ENCODE measurements at regions not wholly inside any gene's neighbourhood (a gene's known extent, or its start where the extent isn't known, plus 50 kb on each side); places are given as distances from the start of the nearest gene placed in this dataset.

- DNase-seq (ENCODE audit: extremely low spot score in 2 of 2) = no peak
- H3K9me3 ChIP-seq = no peaks in the 10 kb centered on the region
- H3K4me3 ChIP-seq = no peak overlapping the region
- no peaks in the 10 kb centered on the region for H3K36me3 ChIP-seq
- intact Hi-C loops (cut with DNase I) = loop anchor here (5.0 kb wide), 1 partner anchor 1561 kb away; no protein-coding TSS in a partner anchor
- H3K4me1 ChIP-seq = no peaks in the 10 kb centered on the region
- TF ChIP-seq POLR2AphosphoS5 (IDR thresholded peaks at IDR 0.05; ENCODE audit: insufficient read depth in 1 of 2, low read depth in 1 of 2) (no peak), POLR2A (IDR thresholded peaks at IDR 0.05) (no peak)
- no peak overlapping the region for H3K27ac ChIP-seq
- no peaks in the 10 kb centered on the region for H3K27me3 ChIP-seq
Measured at GRCh38 chr16:73163238-73163815, 115.4 kb upstream of the ZFHX3 start.

DNA sequence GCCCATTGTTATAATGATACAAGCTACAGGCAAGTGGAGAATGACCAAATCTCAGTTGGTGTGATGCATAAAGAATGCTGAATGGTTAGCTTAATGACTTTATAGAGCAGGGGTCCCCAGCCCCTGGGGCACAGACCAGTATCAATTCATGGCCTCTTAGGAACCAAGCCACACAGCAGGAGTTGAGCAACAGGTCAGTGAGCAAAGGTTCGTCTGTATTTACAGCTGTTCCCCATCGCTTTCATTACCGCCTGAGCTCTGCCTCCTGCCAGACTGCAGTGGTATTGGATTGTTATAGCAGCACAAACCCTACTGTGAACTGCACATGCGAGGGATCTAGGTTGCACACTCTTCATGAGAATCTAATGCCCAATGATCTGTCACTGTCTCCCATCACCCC, 114.0 kb upstream of the ZFHX3 start:
- Histone ChIP-seq H3K4me1 (no peaks in the 10 kb centered on the region), H3K27ac (no peak overlapping the region), H3K27me3 (no peaks in the 10 kb centered on the region), H3K9me3 (no peaks in the 10 kb centered on the region), H3K36me3 (no peaks in the 10 kb centered on the region), H3K4me3 (no peak overlapping the region)
- DNase-seq (ENCODE audit: extremely low spot score in 2 of 2) = no peak
- intact Hi-C loops (cut with DNase I) = loop anchor here (5.0 kb wide), 1 partner anchor 1560 kb away; no protein-coding TSS in a partner anchor
- TF ChIP-seq POLR2AphosphoS5 (IDR thresholded peaks at IDR 0.05; ENCODE audit: insufficient read depth in 1 of 2, low read depth in 1 of 2) (no peak), POLR2A (IDR thresholded peaks at IDR 0.05) (no peak)
- TF ChIP-seq, protein P1, sequence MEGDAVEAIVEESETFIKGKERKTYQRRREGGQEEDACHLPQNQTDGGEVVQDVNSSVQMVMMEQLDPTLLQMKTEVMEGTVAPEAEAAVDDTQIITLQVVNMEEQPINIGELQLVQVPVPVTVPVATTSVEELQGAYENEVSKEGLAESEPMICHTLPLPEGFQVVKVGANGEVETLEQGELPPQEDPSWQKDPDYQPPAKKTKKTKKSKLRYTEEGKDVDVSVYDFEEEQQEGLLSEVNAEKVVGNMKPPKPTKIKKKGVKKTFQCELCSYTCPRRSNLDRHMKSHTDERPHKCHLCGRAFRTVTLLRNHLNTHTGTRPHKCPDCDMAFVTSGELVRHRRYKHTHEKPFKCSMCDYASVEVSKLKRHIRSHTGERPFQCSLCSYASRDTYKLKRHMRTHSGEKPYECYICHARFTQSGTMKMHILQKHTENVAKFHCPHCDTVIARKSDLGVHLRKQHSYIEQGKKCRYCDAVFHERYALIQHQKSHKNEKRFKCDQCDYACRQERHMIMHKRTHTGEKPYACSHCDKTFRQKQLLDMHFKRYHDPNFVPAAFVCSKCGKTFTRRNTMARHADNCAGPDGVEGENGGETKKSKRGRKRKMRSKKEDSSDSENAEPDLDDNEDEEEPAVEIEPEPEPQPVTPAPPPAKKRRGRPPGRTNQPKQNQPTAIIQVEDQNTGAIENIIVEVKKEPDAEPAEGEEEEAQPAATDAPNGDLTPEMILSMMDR (IDR thresholded peaks at IDR 0.05) = no peak

- H3K36me3 ChIP-seq = no peaks in the 10 kb centered on the region
- DNase-seq (ENCODE audit: extremely low spot score in 2 of 2) = no peak
- H3K4me3 ChIP-seq = no peak overlapping the region
- H3K27ac ChIP-seq = no peak overlapping the region
- intact Hi-C loops (cut with DNase I) = no loop called here
- H3K27me3 ChIP-seq = no peaks in the 10 kb centered on the region
- TF ChIP-seq POLR2A (IDR thresholded peaks at IDR 0.05) (no peak), POLR2AphosphoS5 (IDR thresholded peaks at IDR 0.05; ENCODE audit: insufficient read depth in 1 of 2, low read depth in 1 of 2) (no peak)
- TF ChIP-seq, protein P1 (IDR thresholded peaks at IDR 0.05) = no peak
- no peaks in the 10 kb centered on the region for H3K9me3 ChIP-seq
- H3K4me1 ChIP-seq = no peaks in the 10 kb centered on the region
Measured at GRCh38 chr16:73159296-73159695, 111.4 kb upstream of the ZFHX3 start.

DNA sequence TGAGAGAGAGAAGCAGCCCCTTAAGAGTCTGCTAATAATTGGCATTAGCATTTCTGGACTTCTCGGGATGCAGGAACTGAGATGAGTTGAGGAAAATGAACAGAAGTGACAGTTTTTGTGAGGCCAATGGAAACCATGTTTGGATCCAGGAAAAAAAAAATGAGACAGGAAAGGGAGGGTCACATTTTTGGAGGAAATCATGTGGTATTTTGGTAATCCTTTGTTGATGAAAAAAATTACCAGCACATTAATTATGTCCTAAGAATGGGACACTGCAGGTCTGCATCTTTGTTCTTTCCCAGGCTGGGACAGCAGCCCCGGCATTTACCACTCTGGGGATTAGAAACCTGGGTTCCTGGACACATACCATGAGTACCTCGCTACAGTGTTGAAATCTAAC, 109.9 kb upstream of the ZFHX3 start:
- DNase-seq (ENCODE audit: extremely low spot score in 2 of 2) = no peak
- Histone ChIP-seq H3K27ac (no peak overlapping the region), H3K36me3 (no peaks in the 10 kb centered on the region), H3K4me3 (no peak overlapping the region), H3K4me1 (no peaks in the 10 kb centered on the region), H3K27me3 (no peaks in the 10 kb centered on the region), H3K9me3 (no peaks in the 10 kb centered on the region)
- no peak for TF ChIP-seq POLR2A (IDR thresholded peaks at IDR 0.05)
- TF ChIP-seq POLR2AphosphoS5 (IDR thresholded peaks at IDR 0.05; ENCODE audit: insufficient read depth in 1 of 2, low read depth in 1 of 2) = no peak
- TF ChIP-seq, protein P1 (IDR thresholded peaks at IDR 0.05) = no peak
- intact Hi-C loops (cut with DNase I) = no loop called here

GRCh38 chr16:73154063-73154870, 106.3 kb upstream of the ZFHX3 start:
- no peak overlapping the region for H3K27ac ChIP-seq
- intact Hi-C loops (cut with DNase I) = no loop called here

More at GRCh38 chr16:73154063-73154870, 106.3 kb upstream of the ZFHX3 start:
- H3K27me3 ChIP-seq = no peaks in the 10 kb centered on the region
- H3K4me3 ChIP-seq = no peak overlapping the region
- no peaks in the 10 kb centered on the region for H3K36me3 ChIP-seq
- TF ChIP-seq POLR2AphosphoS5 (IDR thresholded peaks at IDR 0.05; ENCODE audit: insufficient read depth in 1 of 2, low read depth in 1 of 2) = no peak
- no peak for TF ChIP-seq POLR2A (IDR thresholded peaks at IDR 0.05)
- TF ChIP-seq, protein P1 (IDR thresholded peaks at IDR 0.05) = no peak
- DNase-seq (ENCODE audit: extremely low spot score in 2 of 2) = no peak
- H3K9me3 ChIP-seq = no peaks in the 10 kb centered on the region
- no peaks in the 10 kb centered on the region for H3K4me1 ChIP-seq

All from vagina (tissue), 2 donors.